Mesendoderm (in vitro differentiated cells): ENCODE measurements at regions not wholly inside any gene's neighbourhood (a gene's known extent, or its start where the extent isn't known, plus 50 kb on each side); places are given as distances from the start of the nearest gene placed in this dataset.
"Not testable (repeated sequence)": the region's sequence is repeated elsewhere in the genome, so short reads cannot be mapped to it uniquely, and the experiment has no call there.

ENCODE experiments used
- DNase-seq: peaks from one replicate; pipeline ENCODE4 v3.0.0; 2013
- H2AK5ac ChIP-seq: 2 replicates; pipeline ENCODE4 v1.6.1; 2013; ENCODE audit warnings: low read length, inconsistent platforms
- H2BK120ac ChIP-seq: 2 replicates; pipeline ENCODE4 v1.6.1; 2013; ENCODE audit warnings: low read depth, mild to moderate bottlenecking, low read length, moderate library complexity, mixed read lengths
- H2BK15ac ChIP-seq: replicated peaks from 2 replicates; pipeline ENCODE4 v1.6.1; 2013; ENCODE audit warnings: low read depth, mild to moderate bottlenecking, moderate library complexity
- H2BK5ac ChIP-seq: 2 replicates; pipeline ENCODE4 v1.6.1; 2013; ENCODE audit warnings: low read length, inconsistent platforms
- H3K18ac ChIP-seq: 2 replicates; pipeline ENCODE4 v1.6.1; 2013; ENCODE audit warnings: mild to moderate bottlenecking, low read length, mixed read lengths
- H3K23ac ChIP-seq: one replicate; pipeline ENCODE4 v1.6.1; 2013; ENCODE audit warnings: low read length
- H3K27ac ChIP-seq: 2 replicates; pipeline ENCODE4 v1.5.1; 2013; ENCODE audit warnings: low read depth, mild to moderate bottlenecking, inconsistent platforms, low read length, moderate library complexity
- H3K27me3 ChIP-seq: 2 replicates; pipeline ENCODE4 v1.6.1; 2013; ENCODE audit warnings: low read length, control low read depth, mild to moderate bottlenecking, inconsistent platforms; ENCODE audit not compliant: insufficient read depth, poor library complexity
- H3K36me3 ChIP-seq: 2 replicates; pipeline ENCODE4 v1.6.1; 2013; ENCODE audit warnings: low read length, inconsistent platforms; ENCODE audit not compliant: control insufficient read depth, insufficient read depth
- H3K4ac ChIP-seq: one replicate; pipeline ENCODE4 v1.6.1; 2013; ENCODE audit warnings: low read depth, mild to moderate bottlenecking, low read length, moderate library complexity
- H3K4me1 ChIP-seq: 2 replicates; pipeline ENCODE4 v1.6.1; 2013; ENCODE audit warnings: low read depth, low read length, inconsistent platforms; ENCODE audit not compliant: control insufficient read depth
- H3K4me2 ChIP-seq: 2 replicates; pipeline ENCODE4 v1.6.1; 2013; ENCODE audit warnings: low read length
- H3K4me3 ChIP-seq: 2 replicates; pipeline ENCODE4 v1.5.1; 2013; ENCODE audit warnings: mild to moderate bottlenecking, low read length
- H3K56ac ChIP-seq: one replicate; pipeline ENCODE4 v1.6.1; 2013; ENCODE audit warnings: low read length
- H3K79me1 ChIP-seq: 2 replicates; pipeline ENCODE4 v1.6.1; 2013; ENCODE audit warnings: low read length, inconsistent platforms
- H3K79me2 ChIP-seq: 2 replicates; pipeline ENCODE4 v1.6.1; 2013; ENCODE audit warnings: mild to moderate bottlenecking, low read length; ENCODE audit not compliant: control insufficient read depth, insufficient read depth
- H3K9ac ChIP-seq: 2 replicates; pipeline ENCODE4 v1.6.1; 2013; ENCODE audit warnings: low read length, inconsistent platforms
- H4K5ac ChIP-seq: one replicate; pipeline ENCODE4 v1.6.1; 2013; ENCODE audit warnings: low read length
- H4K8ac ChIP-seq: one replicate; pipeline ENCODE4 v1.6.1; 2013; ENCODE audit warnings: low read depth, mild to moderate bottlenecking, control low read depth, low read length, moderate library complexity
- WGBS: extraction: QIAGEN DNeasy Blood & Tissue Kit; methylation state at CpG from one replicate; pipeline ENCODE4 v1.1.7; 2013; ENCODE audit warnings: low lambda C conversion rate, missing lambda C conversion rate; ENCODE audit not compliant: insufficient coverage; ENCODE audit errors: extremely low coverage; 5-methylcytosine and 5-hydroxymethylcytosine counted together

DNA sequence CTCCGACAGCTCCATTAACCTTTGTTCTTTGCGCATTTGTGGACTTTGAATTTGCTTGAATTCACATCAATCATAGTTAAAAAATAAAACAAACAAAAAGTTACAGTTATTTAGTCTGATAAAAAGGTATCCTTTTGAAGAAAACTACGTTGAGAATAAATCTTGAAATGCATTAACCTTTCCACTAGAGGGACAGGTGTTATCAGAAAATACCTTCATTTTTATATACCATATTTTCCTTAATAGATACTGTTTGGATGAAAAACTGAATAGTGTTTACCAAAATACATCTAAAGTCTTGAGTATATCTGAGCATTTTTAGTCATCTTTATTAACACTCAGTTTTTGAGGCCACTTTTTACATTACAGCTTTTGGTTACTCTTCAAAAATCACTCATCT lies 371.9 kb downstream of the ZWINT start:
- Histone ChIP-seq H3K79me1 (no peaks in the 10 kb centered on the region), H3K4me3 (no peak overlapping the region), H4K8ac (no peak overlapping the region), H3K4me1 (no peaks in the 10 kb centered on the region), H3K9ac (no peak overlapping the region), H2BK120ac (no peak overlapping the region), H3K27me3 (no peaks in the 10 kb centered on the region), H2BK15ac (no peak overlapping the region), H2BK5ac (no peak overlapping the region), H3K79me2 (no peaks in the 10 kb centered on the region), H3K4me2 (no peak overlapping the region), H2AK5ac (no peak overlapping the region), H3K36me3 (no peaks in the 10 kb centered on the region), H3K18ac (no peak overlapping the region), H3K23ac (no peak overlapping the region), H3K4ac (no peak overlapping the region), H4K5ac (no peak overlapping the region), H3K27ac (no peak overlapping the region), H3K56ac (no peak overlapping the region)
- no CpG with 5 or more reads among the region's 3 CpGs for WGBS
- no peak for DNase-seq

DNA sequence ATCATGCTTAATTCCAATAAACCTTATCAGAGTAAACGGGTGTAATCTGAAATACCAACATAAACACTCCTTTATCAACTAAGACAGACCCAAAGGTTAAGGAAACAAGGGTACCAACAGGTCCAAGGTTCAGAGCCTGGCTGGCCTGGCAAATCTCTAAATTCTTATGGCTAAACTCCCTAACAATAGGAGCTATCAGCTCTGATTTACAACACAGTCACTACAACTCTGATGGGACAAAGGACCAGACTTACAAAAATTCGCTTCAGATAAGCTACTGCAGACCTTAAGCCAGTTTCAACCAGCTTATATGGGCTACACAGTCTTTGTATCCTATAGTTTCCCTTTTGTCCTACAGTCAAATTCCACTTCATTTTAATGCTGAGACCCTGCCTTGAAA lies 381.9 kb downstream of the ZWINT start:
- H3K4me2 ChIP-seq, result no peak overlapping the region
- no peak overlapping the region for H3K56ac ChIP-seq
- H3K4me3 ChIP-seq, result no peak overlapping the region
- H4K5ac ChIP-seq, result no peak overlapping the region
- WGBS, result no CpG with 5 or more reads among the region's 2 CpGs
- no peak overlapping the region for H2BK5ac ChIP-seq
- H2BK15ac ChIP-seq, result no peak overlapping the region
- no peak overlapping the region for H3K4ac ChIP-seq
- DNase-seq, result peak; percentile 44
- no peaks in the 10 kb centered on the region for H3K27me3 ChIP-seq
- no peaks in the 10 kb centered on the region for H3K79me1 ChIP-seq
- no peaks in the 10 kb centered on the region for H3K79me2 ChIP-seq
- no peak overlapping the region for H3K9ac ChIP-seq
- H3K36me3 ChIP-seq, result no peaks in the 10 kb centered on the region
- H3K4me1 ChIP-seq, result peaks cover 2% of the 10 kb centered on the region
- H4K8ac ChIP-seq, result no peak overlapping the region
- H3K27ac ChIP-seq, result no peak overlapping the region
- H2AK5ac ChIP-seq, result no peak overlapping the region
- H3K18ac ChIP-seq, result no peak overlapping the region
- H2BK120ac ChIP-seq, result no peak overlapping the region
- no peak overlapping the region for H3K23ac ChIP-seq

- Histone ChIP-seq H3K9ac (no peak overlapping the region), H3K4ac (no peak overlapping the region), H4K5ac (no peak overlapping the region), H3K4me2 (no peak overlapping the region), H3K56ac (no peak overlapping the region), H2BK5ac (no peak overlapping the region), H3K27me3 (no peaks in the 10 kb centered on the region), H4K8ac (no peak overlapping the region), H2BK15ac (no peak overlapping the region), H2AK5ac (no peak overlapping the region), H3K4me1 (no peaks in the 10 kb centered on the region), H3K27ac (no peak overlapping the region), H3K79me1 (no peaks in the 10 kb centered on the region), H3K4me3 (no peak overlapping the region), H3K79me2 (no peaks in the 10 kb centered on the region), H3K18ac (no peak overlapping the region), H2BK120ac (no peak overlapping the region), H3K36me3 (no peaks in the 10 kb centered on the region), H3K23ac (no peak overlapping the region)
- no CpG with 5 or more reads among the region's 2 CpGs for whole genome bisulfite sequencing
- no peak for DNase-seq
These were observed 395.0 kb downstream of the ZWINT start for GRCh38 chr10:55966101-55966500.

DNA sequence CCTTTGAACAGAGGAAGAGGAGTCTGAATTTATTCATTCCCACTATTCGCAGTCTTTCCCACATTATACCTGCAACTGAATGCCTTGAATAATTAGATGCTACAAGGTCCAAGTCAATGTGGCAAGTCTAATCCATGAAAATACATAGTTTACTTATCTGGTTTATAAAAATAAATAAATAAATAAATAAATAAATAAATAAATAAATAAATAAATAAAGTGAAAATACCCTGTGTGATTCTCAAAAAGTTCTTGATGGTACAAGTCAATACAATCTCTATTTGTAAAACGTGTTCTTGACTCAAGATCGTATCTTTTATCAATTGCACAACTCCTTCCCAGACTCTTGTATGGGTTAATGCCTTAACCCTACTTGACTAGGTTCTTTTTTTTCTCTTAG lies 417.7 kb downstream of the ZWINT start:
- no peak overlapping the region for H2BK5ac ChIP-seq
- no peak overlapping the region for H3K4ac ChIP-seq
- no peak overlapping the region for H3K4me2 ChIP-seq
- H2AK5ac ChIP-seq, result no peak overlapping the region
- H3K79me1 ChIP-seq, result no peaks in the 10 kb centered on the region
- H3K27ac ChIP-seq, result no peak overlapping the region
- H3K18ac ChIP-seq, result no peak overlapping the region
- H3K79me2 ChIP-seq, result no peaks in the 10 kb centered on the region
- H3K4me1 ChIP-seq, result no peaks in the 10 kb centered on the region
- H4K8ac ChIP-seq, result no peak overlapping the region
- DNase-seq, result no peak
- H3K56ac ChIP-seq, result no peak overlapping the region
- no peak overlapping the region for H3K4me3 ChIP-seq
- H3K27me3 ChIP-seq, result no peaks in the 10 kb centered on the region
- no peak overlapping the region for H4K5ac ChIP-seq
- no peak overlapping the region for H2BK120ac ChIP-seq
- H2BK15ac ChIP-seq, result no peak overlapping the region
- H3K9ac ChIP-seq, result no peak overlapping the region
- no peak overlapping the region for H3K23ac ChIP-seq
- no CpG with 5 or more reads among the region's 3 CpGs for WGBS
- H3K36me3 ChIP-seq, result no peaks in the 10 kb centered on the region

DNA sequence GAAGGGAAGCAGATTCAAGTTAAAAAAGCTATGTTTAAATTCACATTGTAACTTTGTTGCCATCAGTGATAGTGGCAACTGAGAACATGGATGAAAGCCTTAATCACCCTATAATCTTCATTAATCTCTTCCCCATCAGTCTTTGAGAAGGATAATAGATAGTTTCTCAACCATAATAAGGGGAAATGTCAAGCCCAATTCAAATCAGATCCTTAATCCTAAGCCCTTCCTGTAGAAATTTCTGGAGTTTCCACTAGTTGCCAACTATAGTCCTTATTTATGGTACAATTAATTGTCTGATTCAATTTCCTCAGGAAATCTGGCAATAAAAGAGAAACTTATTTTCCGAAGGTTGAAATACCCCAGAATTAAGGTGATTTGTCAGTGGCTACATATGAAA lies 431.8 kb downstream of the ZWINT start:
- DNase-seq, result no peak
- no peaks in the 10 kb centered on the region for H3K4me1 ChIP-seq
- WGBS, result no CpG with 5 or more reads among the region's 1 CpG

DNA sequence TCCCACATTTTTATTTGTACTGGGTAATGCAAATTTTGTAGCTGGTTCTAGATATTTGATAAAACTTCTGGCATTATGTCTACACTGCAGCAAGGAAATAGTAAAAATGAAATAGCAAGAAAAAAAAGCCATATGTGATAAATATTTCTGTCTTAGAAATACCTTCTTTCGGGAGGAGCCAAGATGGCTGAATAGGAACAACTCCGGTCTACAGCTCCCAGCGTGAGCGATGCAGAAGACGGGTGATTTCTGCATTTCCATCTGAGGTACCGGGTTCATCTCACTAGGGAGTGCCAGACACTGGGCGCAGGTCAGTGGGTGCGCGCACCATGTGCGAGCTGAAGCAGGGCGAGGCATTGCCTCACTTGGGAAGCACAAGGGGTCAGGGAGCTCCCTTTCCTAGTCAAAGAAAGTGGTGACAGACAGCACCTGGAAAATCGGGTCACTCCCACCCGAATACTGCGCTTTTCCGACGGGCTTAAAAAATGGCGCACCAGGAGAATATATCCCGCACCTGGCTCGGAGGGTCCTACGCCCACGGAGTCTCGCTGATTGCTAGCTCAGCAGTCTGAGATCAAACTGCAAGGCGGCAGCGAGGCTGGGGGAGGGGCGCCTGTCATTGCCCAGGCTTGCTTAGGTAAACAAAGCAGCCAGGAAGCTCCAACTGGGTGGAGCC lies 461.4 kb downstream of the ZWINT start:
- H4K5ac ChIP-seq, DNase-seq, H3K4me2 ChIP-seq, H2AK5ac ChIP-seq, H2BK120ac ChIP-seq, H3K23ac ChIP-seq, H3K4ac ChIP-seq, H2BK15ac ChIP-seq, H3K4me1 ChIP-seq, H2BK5ac ChIP-seq, H3K9ac ChIP-seq, H3K4me3 ChIP-seq, H3K79me1 ChIP-seq, H3K18ac ChIP-seq, H3K27me3 ChIP-seq, H3K36me3 ChIP-seq, H3K79me2 ChIP-seq, H4K8ac ChIP-seq, H3K27ac ChIP-seq, H3K56ac ChIP-seq: not testable (repeated sequence)
- no CpG with 5 or more reads among the region's 25 CpGs for WGBS

More for the DNA sequence above, 431.8 kb downstream of the ZWINT start:
- no peaks in the 10 kb centered on the region for H3K79me1 ChIP-seq
- no peak overlapping the region for H3K18ac ChIP-seq
- H2BK120ac ChIP-seq, result no peak overlapping the region
- H3K27me3 ChIP-seq, result no peaks in the 10 kb centered on the region
- H2BK15ac ChIP-seq, result no peak overlapping the region
- no peak overlapping the region for H4K8ac ChIP-seq
- H3K27ac ChIP-seq, result no peak overlapping the region
- no peak overlapping the region for H4K5ac ChIP-seq
- no peak overlapping the region for H2AK5ac ChIP-seq
- H3K56ac ChIP-seq, result no peak overlapping the region
- no peak overlapping the region for H3K4me2 ChIP-seq
- no peaks in the 10 kb centered on the region for H3K79me2 ChIP-seq
- H3K4me3 ChIP-seq, result no peak overlapping the region
- no peak overlapping the region for H2BK5ac ChIP-seq
- H3K4ac ChIP-seq, result no peak overlapping the region
- H3K23ac ChIP-seq, result no peak overlapping the region
- no peak overlapping the region for H3K9ac ChIP-seq
- no peaks in the 10 kb centered on the region for H3K36me3 ChIP-seq
